ENCODE measurements at regions not wholly inside any gene's neighbourhood (a gene's known extent, or its start where the extent isn't known, plus 50 kb on each side); places are given as distances from the start of the nearest gene placed in this dataset.

DNA sequence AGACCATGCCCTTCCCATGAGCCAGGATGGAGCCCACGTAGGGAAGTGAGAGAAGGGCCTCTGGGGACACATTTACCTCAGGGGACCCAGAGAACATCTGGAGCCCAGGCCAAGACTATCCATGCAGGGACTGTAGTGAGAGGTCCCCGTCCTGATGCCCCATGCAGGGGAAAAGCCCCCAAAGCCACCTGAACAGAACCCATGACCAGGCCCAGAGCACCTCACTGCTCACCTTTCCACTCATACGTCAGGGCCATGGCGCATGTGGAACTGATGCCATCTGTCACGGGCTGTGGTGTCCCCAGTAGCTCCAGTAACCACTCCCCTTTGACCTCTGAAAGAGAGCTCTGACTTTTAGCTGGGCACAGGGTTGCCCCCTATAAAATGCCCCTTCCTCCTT, 106.5 kb upstream of the TEX51 start:
- no peak for DNase-seq
- Mint-ChIP-seq H3K4me3 (no peak overlapping the region), H3K27ac (no peak overlapping the region), H3K27me3 (peaks cover 19 to 20% of the 10 kb centered on the region in 2 donors), H3K9me3 (peaks cover 0 to 1% of the 10 kb centered on the region in 2 donors), H3K4me1 (no peaks in the 10 kb centered on the region), H3K36me3 (no peaks in the 10 kb centered on the region)
- ATAC-seq (replicated peaks) = no peak

- H3K9me3 Mint-ChIP-seq = peaks cover 0 to 1% of the 10 kb centered on the region in 2 donors
- ATAC-seq (replicated peaks) (no peak), DNase-seq (no peak)
- no peaks in the 10 kb centered on the region for H3K4me1 Mint-ChIP-seq
- H3K36me3 Mint-ChIP-seq = no peaks in the 10 kb centered on the region
- no peak overlapping the region for H3K27ac Mint-ChIP-seq
- no peak overlapping the region for H3K4me3 Mint-ChIP-seq
- peaks cover 19 to 20% of the 10 kb centered on the region in 2 donors for H3K27me3 Mint-ChIP-seq
These were observed 105.7 kb upstream of the TEX51 start for GRCh38 chr2:126792993-126793392.

- no peaks in the 10 kb centered on the region for H3K36me3 Mint-ChIP-seq
- ATAC-seq (replicated peaks) (no peak), DNase-seq (no peak)
- no peaks in the 10 kb centered on the region for H3K4me1 Mint-ChIP-seq
- H3K9me3 Mint-ChIP-seq = peaks cover 0 to 1% of the 10 kb centered on the region in 2 donors
- no peak overlapping the region for H3K27ac Mint-ChIP-seq
- no peak overlapping the region for H3K4me3 Mint-ChIP-seq
- peaks cover 19% of the 10 kb centered on the region in 2 donors for H3K27me3 Mint-ChIP-seq
These were observed 104.6 kb upstream of the TEX51 start for GRCh38 chr2:126793885-126794613.

GRCh38 chr2:126795656-126796055, 103.0 kb upstream of the TEX51 start:
- H3K36me3 Mint-ChIP-seq = no peaks in the 10 kb centered on the region
- H3K27me3 Mint-ChIP-seq = peaks cover 19 to 20% of the 10 kb centered on the region in 2 donors
- H3K4me3 Mint-ChIP-seq = no peak overlapping the region
- no peaks in the 10 kb centered on the region for H3K4me1 Mint-ChIP-seq
- H3K9me3 Mint-ChIP-seq = peaks cover 0 to 1% of the 10 kb centered on the region in 2 donors
- DNase-seq (no peak), ATAC-seq (replicated peaks) (no peak)
- no peak overlapping the region for H3K27ac Mint-ChIP-seq

DNA sequence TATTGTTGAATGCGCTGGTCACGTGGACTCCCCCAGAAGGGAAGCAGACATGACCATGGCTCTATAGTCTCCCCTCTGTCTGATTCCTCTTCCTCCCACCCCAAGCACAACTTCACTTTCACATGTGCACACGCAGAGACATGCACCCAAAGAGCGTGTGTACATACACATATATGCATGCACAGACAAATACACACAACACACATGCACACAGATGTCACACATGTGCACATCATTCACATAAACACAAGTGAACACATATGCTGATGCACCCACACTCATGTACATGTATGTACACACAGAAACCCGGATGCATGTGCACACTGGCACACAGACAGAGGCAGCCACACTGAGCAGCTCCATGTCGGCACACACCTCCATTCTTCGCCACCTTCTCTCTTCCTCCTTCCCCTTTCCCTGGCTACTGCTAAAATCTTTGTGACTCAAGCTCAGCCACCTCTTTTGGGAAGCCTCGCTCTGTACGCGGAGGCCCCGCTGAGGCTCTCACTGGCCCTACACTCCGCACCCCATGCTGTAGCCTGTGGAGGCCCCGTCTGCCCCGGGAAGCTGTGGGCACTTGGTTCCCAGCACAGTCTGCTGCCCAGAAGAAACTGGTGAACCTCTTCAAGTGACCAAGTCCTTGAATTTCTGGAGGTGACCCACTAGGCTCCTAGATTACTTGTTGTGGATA, 101.6 kb upstream of the TEX51 start:
- H3K4me1 Mint-ChIP-seq = no peaks in the 10 kb centered on the region
- H3K4me3 Mint-ChIP-seq = no peak overlapping the region
- peaks cover 0 to 1% of the 10 kb centered on the region in 2 donors for H3K9me3 Mint-ChIP-seq
- H3K27ac Mint-ChIP-seq = no peak overlapping the region
- no peaks in the 10 kb centered on the region for H3K36me3 Mint-ChIP-seq
- H3K27me3 Mint-ChIP-seq = peaks cover 17 to 19% of the 10 kb centered on the region in 2 donors
- DNase-seq (no peak), ATAC-seq (replicated peaks) (no peak)

GRCh38 chr2:126797622-126798275, 100.9 kb upstream of the TEX51 start:
- peaks cover 0 to 1% of the 10 kb centered on the region in 2 donors for H3K9me3 Mint-ChIP-seq
- no peaks in the 10 kb centered on the region for H3K36me3 Mint-ChIP-seq
- DNase-seq = no peak
- no peak for ATAC-seq (replicated peaks)
- H3K27me3 Mint-ChIP-seq = peaks cover 16 to 17% of the 10 kb centered on the region in 2 donors
- no peak overlapping the region for H3K4me3 Mint-ChIP-seq
- H3K4me1 Mint-ChIP-seq = no peaks in the 10 kb centered on the region
- H3K27ac Mint-ChIP-seq = no peak overlapping the region

DNA sequence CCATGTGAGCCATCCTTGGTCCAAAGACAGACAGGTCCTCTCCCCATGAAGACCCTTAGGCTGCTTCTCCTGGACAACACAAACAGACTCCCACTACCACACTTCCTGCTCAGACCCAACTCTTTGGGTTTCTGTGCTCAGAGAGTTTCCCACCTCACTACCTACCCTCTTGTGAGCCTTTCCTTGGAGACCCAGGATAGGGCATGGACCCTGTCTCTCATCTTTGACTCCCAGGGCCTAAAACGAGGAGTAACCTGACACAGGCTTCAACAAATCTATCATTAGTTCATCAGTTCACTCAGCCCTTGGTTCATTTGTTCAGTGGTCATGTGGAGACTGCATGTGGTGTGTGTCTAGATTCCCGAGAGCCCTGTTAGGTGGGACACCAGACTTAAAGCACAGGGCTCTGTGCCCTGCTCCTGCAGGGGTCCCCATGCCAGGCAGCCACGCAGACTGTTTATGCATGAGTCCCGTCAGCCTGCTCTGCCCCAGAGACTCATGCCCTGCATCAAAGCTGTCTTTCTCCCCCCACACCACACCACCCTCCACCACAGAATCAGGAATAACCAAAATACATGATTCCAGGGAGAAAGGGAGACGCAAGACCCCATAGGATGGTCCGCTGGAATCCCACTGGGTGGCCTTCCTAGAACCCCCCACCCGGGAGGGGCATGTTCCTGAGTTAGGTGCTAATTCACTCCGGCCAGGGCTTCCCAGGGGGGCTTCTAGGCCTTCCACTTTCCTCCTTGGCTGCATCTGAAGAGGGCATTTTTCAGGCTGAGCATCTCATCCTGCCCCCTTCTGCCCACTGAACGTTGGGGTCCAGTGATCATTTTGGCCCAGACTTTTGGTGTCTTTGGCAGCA, 100.2 kb upstream of the TEX51 start:
- H3K4me3 Mint-ChIP-seq = no peak overlapping the region

DNA sequence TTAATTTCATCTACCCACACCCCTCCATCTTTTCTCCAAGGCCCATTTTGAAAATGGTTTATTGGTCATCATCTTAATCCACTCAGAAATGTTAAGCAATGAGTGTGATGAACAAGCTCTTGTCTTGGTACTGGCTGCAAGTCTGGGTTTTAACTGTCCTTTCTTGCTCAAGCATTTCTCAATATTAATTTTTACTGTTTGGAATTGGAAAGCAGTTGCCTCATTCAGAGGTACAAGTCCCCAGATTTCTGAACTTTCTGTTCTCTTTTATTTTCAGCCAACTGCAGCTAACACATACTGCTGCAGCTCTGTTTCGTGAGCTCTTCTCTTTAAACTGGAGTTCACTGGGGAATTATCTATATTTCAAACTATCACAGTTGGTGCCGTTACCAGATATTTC, 99.4 kb upstream of the TEX51 start:
- no peak overlapping the region for H3K27ac Mint-ChIP-seq
- no peak overlapping the region for H3K4me3 Mint-ChIP-seq
- H3K36me3 Mint-ChIP-seq = no peaks in the 10 kb centered on the region
- peaks cover 0 to 1% of the 10 kb centered on the region in 2 donors for H3K9me3 Mint-ChIP-seq
- ATAC-seq (replicated peaks) = no peak
- H3K27me3 Mint-ChIP-seq = peaks cover 6 to 12% of the 10 kb centered on the region in 2 donors
- no peak for DNase-seq
- H3K4me1 Mint-ChIP-seq = no peaks in the 10 kb centered on the region

More for the DNA sequence above, 100.2 kb upstream of the TEX51 start:
- Mint-ChIP-seq H3K36me3 (no peaks in the 10 kb centered on the region), H3K27ac (no peak overlapping the region), H3K27me3 (peaks cover 8 to 14% of the 10 kb centered on the region in 2 donors), H3K4me1 (no peaks in the 10 kb centered on the region), H3K9me3 (peaks cover 0 to 1% of the 10 kb centered on the region in 2 donors)
- no peak for ATAC-seq (replicated peaks)
- DNase-seq = no peak

DNA sequence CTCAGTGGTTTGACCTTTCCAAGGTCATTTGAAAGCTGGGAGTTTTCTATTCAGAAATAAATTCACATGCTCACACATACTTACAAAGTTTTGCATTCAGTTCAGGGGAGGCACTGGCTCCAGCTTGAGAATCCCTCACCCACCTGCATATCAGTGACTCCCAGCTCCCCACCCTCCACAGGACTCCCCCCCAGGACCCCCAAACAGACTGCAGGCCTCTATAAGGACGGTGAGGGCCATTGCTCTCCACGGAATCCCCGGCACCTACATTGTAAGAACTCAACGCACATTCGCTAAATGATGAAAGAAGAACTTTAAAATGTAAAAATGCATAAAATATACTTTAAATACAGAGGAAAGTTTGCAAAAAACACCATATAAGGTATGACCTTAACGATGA, 97.2 kb upstream of the TEX51 start:
- H3K4me3 Mint-ChIP-seq = no peak overlapping the region
- H3K36me3 Mint-ChIP-seq = no peaks in the 10 kb centered on the region
- no peaks in the 10 kb centered on the region for H3K4me1 Mint-ChIP-seq
- H3K9me3 Mint-ChIP-seq = peaks cover 0 to 1% of the 10 kb centered on the region in 2 donors
- no peak overlapping the region for H3K27ac Mint-ChIP-seq
- ATAC-seq (replicated peaks) (no peak), DNase-seq (no peak)
- H3K27me3 Mint-ChIP-seq = peaks cover 0 to 8% of the 10 kb centered on the region in 2 donors

GRCh38 chr2:126802316-126802715, 96.4 kb upstream of the TEX51 start:
- Mint-ChIP-seq H3K36me3 (no peaks in the 10 kb centered on the region), H3K4me1 (no peaks in the 10 kb centered on the region), H3K4me3 (no peak overlapping the region), H3K9me3 (no peaks in the 10 kb centered on the region), H3K27me3 (peaks cover 5 to 7% of the 10 kb centered on the region in 2 donors), H3K27ac (no peak overlapping the region)
- DNase-seq (no peak), ATAC-seq (replicated peaks) (peak in 1 of 2 donors; percentile 34)

- Mint-ChIP-seq H3K36me3 (no peaks in the 10 kb centered on the region), H3K4me1 (no peaks in the 10 kb centered on the region), H3K27me3 (peaks cover 8 to 9% of the 10 kb centered on the region in 2 donors), H3K9me3 (no peaks in the 10 kb centered on the region), H3K27ac (no peak overlapping the region), H3K4me3 (no peak overlapping the region)
- no peak for ATAC-seq (replicated peaks)
- no peak for DNase-seq
These were observed 95.8 kb upstream of the TEX51 start for GRCh38 chr2:126802774-126803433.

- Mint-ChIP-seq H3K27me3 (peaks cover 8 to 9% of the 10 kb centered on the region in 2 donors), H3K4me1 (no peaks in the 10 kb centered on the region), H3K27ac (no peak overlapping the region), H3K9me3 (no peaks in the 10 kb centered on the region), H3K36me3 (no peaks in the 10 kb centered on the region), H3K4me3 (no peak overlapping the region)
- DNase-seq = no peak
- ATAC-seq (replicated peaks) = no peak
These were observed 95.3 kb upstream of the TEX51 start for GRCh38 chr2:126803434-126803775.

GRCh38 chr2:126804347-126804746, 94.3 kb upstream of the TEX51 start:
- DNase-seq = no peak
- no peak for ATAC-seq (replicated peaks)
- Mint-ChIP-seq H3K27ac (no peak overlapping the region), H3K4me3 (no peak overlapping the region), H3K9me3 (no peaks in the 10 kb centered on the region), H3K36me3 (no peaks in the 10 kb centered on the region), H3K4me1 (no peaks in the 10 kb centered on the region), H3K27me3 (peaks cover 13 to 16% of the 10 kb centered on the region in 2 donors)

DNA sequence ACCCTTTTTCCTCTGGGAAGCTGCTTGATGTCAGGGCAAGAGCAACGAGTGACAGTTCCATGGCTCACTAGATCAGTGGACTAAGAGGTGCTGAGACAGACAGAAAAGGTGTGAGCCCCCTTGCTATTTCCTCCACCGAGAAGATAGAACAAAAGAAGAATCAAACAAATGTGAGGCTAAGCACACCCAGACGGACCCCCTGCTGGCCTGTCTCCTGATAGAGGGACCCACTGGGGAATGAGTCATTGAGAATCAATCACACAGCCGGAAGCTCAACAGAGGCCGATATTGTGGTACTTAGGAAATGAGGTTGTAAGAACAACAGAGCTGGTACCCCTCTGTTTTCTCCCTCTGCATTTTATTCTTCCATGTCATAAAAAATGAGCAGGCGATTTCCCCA, 89.8 kb upstream of the TEX51 start:
- DNase-seq = no peak
- no peak for ATAC-seq (replicated peaks)
- peaks cover 2 to 4% of the 10 kb centered on the region in 2 donors for H3K9me3 Mint-ChIP-seq
- H3K27me3 Mint-ChIP-seq = peaks cover 9 to 21% of the 10 kb centered on the region in 2 donors
- no peak overlapping the region for H3K27ac Mint-ChIP-seq
- no peak overlapping the region for H3K4me3 Mint-ChIP-seq
- no peaks in the 10 kb centered on the region for H3K4me1 Mint-ChIP-seq
- H3K36me3 Mint-ChIP-seq = no peaks in the 10 kb centered on the region

Data from stimulated activated naive B cell treated with anti-CD40 and anti-IgM and Interleukin-4, amounts not matched to agents 10 μg/mL and 1 μg/mL and 100 μg/mL, for 72 hours (primary cell).